H1 (cell line): ENCODE measurements at regions not wholly inside any gene's neighbourhood (a gene's known extent, or its start where the extent isn't known, plus 50 kb on each side); places are given as distances from the start of the nearest gene placed in this dataset.

Experiments used
- CHD1 ChIP-seq: IDR thresholded peaks from 2 replicates; pipeline ENCODE4 v1.6.1; 2012; ENCODE audit warnings: low read depth, low read length, improper control_type of control experiment
- CREB1 ChIP-seq: IDR thresholded peaks from 2 replicates; pipeline ENCODE4 v1.6.1; 2012; ENCODE audit warnings: inconsistent platforms
- EP300 ChIP-seq, 2 experiments: IDR thresholded peaks; 1 replicate in 1 of 2; 2 replicates in 1 of 2; pipeline ENCODE4 v1.6.1; 2011 to 2012; ENCODE audit warnings: low read depth in 2 of 2, low read length in 2 of 2, mild to moderate bottlenecking in 2 of 2, borderline replicate concordance in 1 of 2, inconsistent platforms in 1 of 2, moderate library complexity in 1 of 2
- HDAC2 ChIP-seq, 2 experiments: fragments of 300-600 bp in 1 of 2; sonication (generic) in 1 of 2; IDR thresholded peaks; 2 replicates each; pipeline ENCODE4 v1.6.1; 2011 to 2012; ENCODE audit warnings: low read depth in 2 of 2, low read length in 2 of 2, mild to moderate bottlenecking in 2 of 2, moderate library complexity in 2 of 2, borderline replicate concordance in 1 of 2, inconsistent platforms in 1 of 2
- YY1 ChIP-seq: IDR thresholded peaks from 2 replicates; pipeline ENCODE4 v1.6.1; 2011; ENCODE audit warnings: low read depth, mild to moderate bottlenecking, low read length

DNA sequence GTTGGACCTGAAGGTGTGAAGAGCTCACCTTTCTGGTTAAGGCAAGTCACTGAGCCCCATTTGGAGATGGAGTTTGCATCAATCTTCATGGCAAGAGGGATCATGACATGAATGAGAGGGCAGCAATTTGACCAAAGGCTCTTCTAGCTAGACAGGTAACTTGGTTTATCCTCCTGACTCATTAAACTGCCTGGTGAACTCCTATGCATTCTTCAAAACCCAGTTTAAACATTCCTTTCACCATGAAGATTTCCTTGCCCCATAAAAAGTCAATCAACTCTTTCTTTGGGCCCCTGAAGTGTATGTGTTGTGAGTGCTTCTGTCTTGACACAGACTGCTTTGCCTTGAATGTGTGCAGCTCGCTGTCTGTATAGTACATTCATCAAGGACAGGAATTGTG, 120.0 kb upstream of the FOXF1 start (continued):
- TF ChIP-seq CHD1 (no peak), YY1 (no peak), HDAC2 (IDR thresholded peaks at IDR 0.05; ENCODE audit: borderline replicate concordance in 1 of 2, low read depth in 2 of 2, low read length in 2 of 2) (no peak), CREB1 (no peak), EP300 (IDR thresholded peaks at IDR 0.05; ENCODE audit: borderline replicate concordance in 1 of 2, low read depth in 2 of 2, low read length in 2 of 2) (no peak)
